ENCODE measurements at regions not wholly inside any gene's neighbourhood (a gene's known extent, or its start where the extent isn't known, plus 50 kb on each side); places are given as distances from the start of the nearest gene placed in this dataset.

GRCh38 chr5:174354571-174354970 is 309.1 kb downstream of the NSG2 start:
- TF ChIP-seq EZH2 (IDR thresholded peaks at IDR 0.05) (no peak), CTCF (IDR thresholded peaks at IDR 0.05) (no peak), EZH2phosphoT487 (IDR thresholded peaks at IDR 0.05) (no peak)

Data from neural progenitor cell (in vitro differentiated cells).